Islet precursor cell (in vitro differentiated cells): ENCODE measurements at regions not wholly inside any gene's neighbourhood (a gene's known extent, or its start where the extent isn't known, plus 50 kb on each side); places are given as distances from the start of the nearest gene placed in this dataset.

Source experiments
- DNase-seq: peaks from one replicate; pipeline ENCODE4 v3.0.0-alpha.2; 2018

DNA sequence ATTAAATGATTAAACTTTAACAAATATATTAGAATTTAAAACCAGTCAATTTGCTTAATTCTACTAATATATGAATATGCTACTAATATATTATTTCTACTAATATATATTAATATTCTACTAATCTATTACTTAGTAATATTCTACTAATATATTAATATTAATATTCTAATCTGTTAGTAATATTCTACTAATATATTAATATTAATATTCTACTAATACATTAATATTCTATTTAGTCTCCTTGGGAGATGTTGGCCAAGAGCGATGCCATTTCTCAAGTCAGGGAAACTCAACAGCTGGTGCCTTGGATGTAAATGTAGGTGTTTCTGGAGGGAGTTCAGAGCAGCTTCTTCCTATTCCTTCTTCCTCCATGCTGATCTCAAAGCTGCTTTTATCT, 259.2 kb upstream of the TMTC4 start:
- no peak for DNase-seq

- no peak for DNase-seq
These were observed 248.0 kb upstream of the TMTC4 start for GRCh38 chr13:100922599-100922998.

- no peak for DNase-seq
These were observed 246.5 kb upstream of the TMTC4 start for GRCh38 chr13:100921139-100921538.

- DNase-seq, result no peak
These were observed 242.4 kb upstream of the TMTC4 start for GRCh38 chr13:100917011-100917410.

DNA sequence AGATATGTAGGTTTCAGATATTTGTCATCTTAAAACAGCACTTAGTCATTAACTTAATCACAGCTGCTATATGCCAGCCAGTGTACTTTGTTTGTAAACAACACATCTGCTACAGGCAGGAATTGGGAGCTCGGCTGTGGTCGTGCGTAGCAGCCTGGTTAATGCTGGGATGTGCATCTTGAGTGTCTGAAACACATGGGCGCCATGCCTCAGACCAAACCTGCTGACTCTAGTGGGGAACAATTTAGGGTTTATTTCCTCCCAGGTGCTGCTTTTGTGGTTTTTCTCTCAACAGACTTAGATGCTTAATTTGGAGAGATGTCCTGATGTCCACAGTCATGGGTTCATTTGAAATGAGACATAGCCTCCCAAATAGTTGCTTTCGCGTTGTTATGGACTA, 238.5 kb upstream of the TMTC4 start:
- DNase-seq, result no peak

- DNase-seq, result no peak
These were observed 229.8 kb upstream of the TMTC4 start for GRCh38 chr13:100904293-100904976.

- no peak for DNase-seq
These were observed 225.2 kb upstream of the TMTC4 start for GRCh38 chr13:100899720-100900316.

DNA sequence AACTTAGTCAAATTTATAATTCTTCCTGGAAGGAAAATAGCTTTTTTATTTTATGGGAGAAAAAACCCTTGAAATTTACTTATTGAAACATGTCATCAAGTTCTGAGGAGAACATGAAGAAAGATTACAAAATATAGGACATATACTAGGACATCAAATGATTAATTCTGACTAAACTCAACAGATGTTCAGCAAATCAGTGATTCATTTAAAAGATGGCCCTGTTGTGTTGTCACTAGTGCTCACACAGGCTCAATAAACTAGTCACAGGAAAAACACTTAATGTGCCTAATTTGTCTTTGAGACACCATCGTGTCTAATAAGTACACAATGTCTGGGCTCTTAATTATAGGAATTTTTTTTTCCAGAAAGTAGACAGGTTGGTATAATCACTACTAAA, 223.8 kb upstream of the TMTC4 start:
- DNase-seq, result no peak

DNA sequence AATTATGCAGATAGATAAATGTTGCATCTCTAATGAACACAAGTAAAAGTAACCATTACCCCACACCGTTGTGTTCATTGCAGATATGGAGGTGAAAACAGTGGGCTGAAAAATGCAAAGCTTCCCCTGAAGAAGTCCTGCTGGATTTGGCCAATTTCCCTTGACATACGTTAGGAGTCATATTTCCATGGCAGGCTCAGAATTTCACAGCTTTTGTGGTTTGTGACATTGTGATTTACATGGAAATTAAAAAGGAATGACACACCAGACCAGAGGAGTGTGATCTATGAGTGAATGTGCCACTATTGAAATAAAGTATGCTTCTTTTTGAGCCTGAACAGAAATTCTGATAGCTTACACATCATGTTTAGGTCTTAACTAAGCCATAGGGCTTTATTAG, 221.1 kb upstream of the TMTC4 start:
- no peak for DNase-seq

DNA sequence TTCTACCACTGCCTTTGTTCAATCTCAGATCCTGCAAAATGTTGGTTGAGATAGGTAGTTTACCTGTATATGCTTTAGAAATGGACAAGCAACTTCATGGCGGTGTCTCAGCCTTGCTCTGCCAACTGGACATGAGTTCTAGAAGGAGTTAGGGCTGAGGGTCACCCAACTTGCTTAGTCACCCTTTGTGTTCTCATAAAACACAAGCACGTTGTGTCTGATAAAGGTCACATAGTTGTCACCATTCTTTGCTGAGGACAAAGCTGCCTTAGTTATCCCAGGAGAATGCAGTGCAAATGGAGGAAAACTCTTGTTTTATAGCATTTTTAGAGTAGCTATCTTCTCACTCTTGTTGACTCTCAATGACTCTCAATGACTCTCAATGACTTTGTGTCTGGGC, 218.4 kb upstream of the TMTC4 start:
- no peak for DNase-seq

- DNase-seq, result no peak
These were observed 216.1 kb upstream of the TMTC4 start for GRCh38 chr13:100890645-100891044.

DNA sequence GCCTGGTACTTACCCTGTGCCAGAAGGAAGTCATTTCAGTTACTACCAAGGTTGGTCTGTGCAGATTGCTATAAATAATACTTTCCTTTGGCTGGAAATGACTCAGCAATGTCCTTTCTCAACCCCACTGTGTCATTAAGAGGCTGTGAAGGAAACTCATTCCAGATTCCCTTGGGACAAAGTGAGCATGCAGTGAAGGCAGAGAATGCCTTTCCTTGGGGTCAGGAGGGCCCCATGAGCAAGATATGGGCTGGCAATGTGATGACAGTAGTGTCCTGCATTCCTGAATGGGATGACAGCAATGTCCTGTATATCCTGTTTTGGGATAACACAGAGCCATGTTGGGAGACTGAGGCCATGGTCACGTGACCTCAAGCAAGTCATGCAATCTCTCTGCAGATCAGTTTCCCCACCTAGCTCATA, 213.1 kb upstream of the TMTC4 start:
- peak; percentile 69 for DNase-seq

DNA sequence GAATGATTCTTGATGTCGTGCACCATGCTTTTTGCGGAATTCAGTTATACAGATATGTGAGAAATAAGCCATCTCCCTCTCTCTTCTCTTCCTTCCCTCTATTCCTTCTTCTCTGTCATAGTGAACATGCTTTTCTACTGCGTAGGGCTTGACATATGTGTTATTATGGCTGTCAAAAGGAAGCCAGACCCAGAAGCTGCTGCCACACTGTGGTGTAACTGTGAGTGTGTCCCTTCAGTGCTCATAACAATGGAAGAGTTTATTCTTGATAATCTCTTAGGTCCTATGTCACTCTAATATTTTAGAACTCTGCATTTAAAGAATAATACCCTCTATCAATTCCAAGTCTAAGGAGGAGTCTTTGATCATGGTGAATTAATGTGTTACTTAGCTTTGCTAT, 208.9 kb upstream of the TMTC4 start:
- DNase-seq, result no peak

GRCh38 chr13:100881291-100881864, 206.8 kb upstream of the TMTC4 start:
- DNase-seq, result no peak

- DNase-seq, result no peak
These were observed 205.6 kb upstream of the TMTC4 start for GRCh38 chr13:100880166-100880565.

DNA sequence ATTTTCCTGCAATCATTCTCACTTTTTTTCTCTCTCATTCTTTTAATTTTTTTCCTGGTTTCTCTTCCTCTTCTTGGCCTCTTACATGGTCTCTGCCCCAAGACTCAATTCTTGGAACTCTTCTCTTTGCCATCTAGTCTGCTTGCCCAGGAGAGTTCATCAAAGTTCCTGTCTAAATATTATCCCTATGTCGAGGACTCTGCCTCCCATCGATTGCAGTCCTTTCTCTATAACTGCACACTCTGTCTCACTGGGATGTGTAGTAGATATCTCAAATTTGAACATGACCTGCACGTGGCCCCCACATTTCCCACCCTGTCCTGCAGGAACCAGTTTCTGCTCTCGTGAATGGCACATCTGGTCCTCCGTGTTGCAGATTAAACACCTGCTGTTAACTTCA, 204.7 kb upstream of the TMTC4 start:
- no peak for DNase-seq

DNA sequence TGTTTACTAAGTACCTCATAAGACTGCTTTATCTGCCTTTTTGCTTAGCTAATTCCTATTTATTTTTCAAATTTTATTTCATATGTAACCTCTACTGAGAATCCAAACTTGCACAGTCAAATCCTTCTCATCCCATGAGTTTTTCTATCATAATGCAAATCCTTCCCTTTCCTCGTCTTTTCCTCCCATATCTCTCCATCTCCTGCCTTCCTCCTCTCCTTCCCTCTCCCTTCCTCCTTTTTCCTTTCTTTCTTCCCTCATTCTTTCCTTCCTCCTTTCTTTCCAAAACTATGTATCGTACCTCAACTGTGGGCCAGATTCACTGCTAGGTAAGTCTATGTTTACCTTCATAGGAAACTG, 201.4 kb upstream of the TMTC4 start:
- no peak for DNase-seq

- no peak for DNase-seq
These were observed 200.9 kb upstream of the TMTC4 start for GRCh38 chr13:100875392-100876043.

DNA sequence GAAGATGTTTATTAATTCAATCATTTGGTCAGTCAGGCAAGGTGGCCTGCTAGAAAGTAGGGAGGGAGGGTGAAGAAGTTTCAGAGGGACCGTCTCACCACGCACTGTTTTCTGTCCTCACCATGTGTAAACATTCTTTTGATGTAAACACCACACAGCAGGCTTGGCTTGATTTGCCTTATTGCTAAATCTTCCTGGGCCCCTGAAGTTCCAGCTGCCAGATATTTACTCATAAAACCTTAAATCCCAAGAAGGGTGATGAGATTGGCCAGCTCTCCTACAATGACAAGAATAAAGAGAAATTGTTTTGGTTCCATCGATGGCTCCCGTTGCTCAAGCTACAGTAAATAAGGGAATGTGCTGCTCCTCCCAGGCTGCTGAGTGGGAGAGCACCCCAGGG, 198.2 kb upstream of the TMTC4 start:
- no peak for DNase-seq

DNA sequence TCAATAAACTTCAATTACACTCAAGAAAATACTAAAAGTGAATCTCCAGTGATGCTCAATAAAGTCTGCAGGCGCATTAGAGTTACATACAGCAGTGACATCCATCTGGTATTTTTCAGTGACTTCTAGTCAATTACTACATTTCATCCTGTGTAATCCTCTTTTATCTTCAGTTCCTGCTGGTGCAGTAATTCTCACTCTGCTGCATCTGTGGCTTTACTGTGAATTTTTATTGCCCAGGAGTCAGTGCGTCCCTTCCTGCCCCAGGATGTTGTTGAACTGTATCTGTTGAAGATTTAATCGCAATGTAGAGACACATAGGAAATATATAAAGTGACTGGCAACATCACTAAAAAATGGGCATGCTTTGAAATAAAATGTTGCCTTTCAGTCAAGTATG, 196.3 kb upstream of the TMTC4 start:
- no peak for DNase-seq

DNA sequence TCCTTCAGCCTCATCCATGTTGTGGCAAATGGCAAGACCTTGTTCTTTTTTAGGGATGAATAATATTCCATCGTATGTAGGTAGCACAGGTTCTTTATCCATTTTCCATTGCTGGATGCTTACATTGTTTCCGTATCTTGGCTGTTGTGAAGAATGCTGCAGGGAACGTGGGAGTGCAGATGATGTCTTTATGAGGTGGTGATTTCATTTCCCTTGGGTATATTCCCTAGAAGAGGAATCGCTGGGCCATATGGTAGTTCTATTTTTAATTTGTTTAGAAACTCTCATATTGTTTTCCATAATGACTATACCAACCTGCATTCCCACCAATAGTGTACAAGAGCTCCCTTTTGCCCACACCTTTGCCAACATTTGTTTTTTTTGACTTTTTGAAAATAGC, 186.3 kb upstream of the TMTC4 start:
- DNase-seq, result no peak

DNA sequence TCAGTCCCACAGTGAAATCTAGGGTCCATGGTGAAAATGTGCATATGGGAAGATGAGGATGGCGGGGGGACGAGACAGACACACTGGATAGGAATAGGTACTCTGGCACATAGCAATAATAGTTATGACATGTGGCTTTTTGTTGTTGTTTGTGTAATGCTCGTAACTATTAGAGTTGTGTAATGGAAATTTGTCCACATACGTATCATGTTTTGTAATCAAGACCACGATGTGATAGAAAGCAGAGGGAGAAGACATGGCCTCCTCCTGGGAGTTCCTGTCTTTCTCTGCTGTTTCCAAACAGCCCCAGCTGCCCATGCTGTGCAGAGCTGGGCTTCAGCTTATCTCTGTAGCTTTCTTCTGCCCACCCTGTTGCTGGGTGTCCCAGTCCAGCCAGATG, 185.3 kb upstream of the TMTC4 start:
- no peak for DNase-seq

GRCh38 chr13:100855151-100855550, 180.6 kb upstream of the TMTC4 start:
- DNase-seq, result peak; percentile 68

GRCh38 chr13:100854006-100854405, 179.4 kb upstream of the TMTC4 start:
- DNase-seq, result peak; percentile 63
